Spinal cord (tissue), 9 donors: ENCODE measurements at regions not wholly inside any gene's neighbourhood (a gene's known extent, or its start where the extent isn't known, plus 50 kb on each side); places are given as distances from the start of the nearest gene placed in this dataset.
A peak's percentile ranks its signal among the peaks of the same experiment; 100 is the strongest.

Experiments used
- DNase-seq, 6 donors: peaks; one replicate each; pipeline versions ENCODE4 v3.0.0 to v3.0.0-alpha.2; 2013 to 2015; ENCODE audit warnings: low spot score in 6 of 6, low read depth in 4 of 6
- H3K27ac ChIP-seq: one replicate; pipeline ENCODE4 v1.5.1; 2013; ENCODE audit warnings: low read depth, low read length, control low read depth
- H3K27me3 ChIP-seq: one replicate; pipeline ENCODE4 v1.6.1; 2013; ENCODE audit warnings: low read length; ENCODE audit not compliant: control insufficient read depth, insufficient read depth
- H3K36me3 ChIP-seq: one replicate; pipeline ENCODE4 v1.6.1; 2013; ENCODE audit warnings: low read length; ENCODE audit not compliant: control insufficient read depth, insufficient read depth
- H3K4me1 ChIP-seq: one replicate; pipeline ENCODE4 v1.6.1; 2013; ENCODE audit warnings: low read length; ENCODE audit not compliant: control insufficient read depth, insufficient read depth
- H3K4me3 ChIP-seq: one replicate; pipeline ENCODE4 v1.5.1; 2013; ENCODE audit warnings: low read depth, low read length, control low read depth
- H3K9me3 ChIP-seq: one replicate; pipeline ENCODE4 v1.6.1; 2013; ENCODE audit warnings: low read length; ENCODE audit not compliant: control insufficient read depth, insufficient read depth
- WGBS: methylation state at CpG from one replicate; pipeline ENCODE4 v1.1.5; 2013; ENCODE audit warnings: missing lambda C conversion rate; ENCODE audit not compliant: insufficient coverage; 5-methylcytosine and 5-hydroxymethylcytosine counted together
- donor health status: healthy.

- 92% methylated on average over 2 of the region's 7 CpGs for WGBS
- H3K9me3 ChIP-seq, result no peaks in the 10 kb centered on the region
- H3K4me3 ChIP-seq, result no peak overlapping the region
- H3K36me3 ChIP-seq, result no peaks in the 10 kb centered on the region
- no peak for DNase-seq
- peaks cover 4% of the 10 kb centered on the region for H3K4me1 ChIP-seq
- H3K27me3 ChIP-seq, result no peaks in the 10 kb centered on the region
- no peak overlapping the region for H3K27ac ChIP-seq
These were observed 124.7 kb upstream of the DST start for GRCh38 chr6:56767435-56767834.

DNA sequence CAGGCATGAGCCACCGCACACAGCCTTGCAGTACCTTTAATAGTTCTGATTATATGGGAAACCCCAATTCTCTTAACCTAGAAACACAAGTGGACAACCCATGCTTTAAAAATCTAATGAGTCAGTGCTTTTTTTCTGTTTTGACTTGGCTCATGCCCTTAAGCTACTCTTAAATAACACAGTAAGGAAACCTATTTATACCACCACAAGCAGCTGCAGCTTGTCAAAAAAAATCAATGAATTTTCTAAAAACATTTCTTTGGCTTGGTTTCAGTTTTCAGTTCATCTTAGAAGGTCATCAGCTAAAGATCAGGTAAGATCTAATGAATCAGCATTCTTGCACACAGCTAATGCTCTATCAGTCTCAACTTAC is 124.1 kb upstream of the DST start:
- Histone ChIP-seq H3K27me3 (no peaks in the 10 kb centered on the region), H3K4me3 (no peak overlapping the region), H3K9me3 (no peaks in the 10 kb centered on the region), H3K36me3 (no peaks in the 10 kb centered on the region), H3K4me1 (peaks cover 4% of the 10 kb centered on the region), H3K27ac (no peak overlapping the region)
- WGBS, result no CpG with 5 or more reads among the region's 1 CpG
- DNase-seq, result no peak

- no peak overlapping the region for H3K4me3 ChIP-seq
- H3K36me3 ChIP-seq, result no peaks in the 10 kb centered on the region
- no peak overlapping the region for H3K27ac ChIP-seq
- 94% methylated on average over 11 of the region's 14 CpGs for WGBS
- H3K9me3 ChIP-seq, result no peaks in the 10 kb centered on the region
- no peak for DNase-seq
- H3K27me3 ChIP-seq, result no peaks in the 10 kb centered on the region
- peaks cover 4% of the 10 kb centered on the region for H3K4me1 ChIP-seq
These were observed 123.6 kb upstream of the DST start for GRCh38 chr6:56766139-56766805.

DNA sequence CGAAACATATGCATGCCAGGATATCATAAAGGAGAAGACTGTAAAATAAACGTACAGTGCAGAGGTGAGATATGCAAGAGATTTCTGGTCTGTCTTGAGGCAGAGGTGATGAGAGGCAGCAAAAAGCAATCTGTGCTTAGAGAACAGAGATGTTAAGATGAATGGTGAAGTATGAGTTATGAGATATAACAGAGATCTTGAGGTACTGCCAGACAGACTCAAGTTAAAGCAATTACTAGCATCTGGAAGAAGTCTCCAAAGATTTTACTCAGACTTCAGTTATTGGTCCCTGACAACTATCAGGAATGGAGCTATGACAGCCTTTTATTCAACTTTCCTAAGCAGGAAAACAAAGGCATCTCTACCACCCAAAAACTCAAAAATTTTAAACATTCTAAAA is 122.8 kb upstream of the DST start:
- Histone ChIP-seq H3K36me3 (no peaks in the 10 kb centered on the region), H3K9me3 (no peaks in the 10 kb centered on the region), H3K27me3 (no peaks in the 10 kb centered on the region), H3K27ac (no peak overlapping the region), H3K4me3 (no peak overlapping the region), H3K4me1 (peaks cover 7% of the 10 kb centered on the region)
- no peak for DNase-seq
- WGBS, result 83% methylated on average over 1 of the region's 2 CpGs

DNA sequence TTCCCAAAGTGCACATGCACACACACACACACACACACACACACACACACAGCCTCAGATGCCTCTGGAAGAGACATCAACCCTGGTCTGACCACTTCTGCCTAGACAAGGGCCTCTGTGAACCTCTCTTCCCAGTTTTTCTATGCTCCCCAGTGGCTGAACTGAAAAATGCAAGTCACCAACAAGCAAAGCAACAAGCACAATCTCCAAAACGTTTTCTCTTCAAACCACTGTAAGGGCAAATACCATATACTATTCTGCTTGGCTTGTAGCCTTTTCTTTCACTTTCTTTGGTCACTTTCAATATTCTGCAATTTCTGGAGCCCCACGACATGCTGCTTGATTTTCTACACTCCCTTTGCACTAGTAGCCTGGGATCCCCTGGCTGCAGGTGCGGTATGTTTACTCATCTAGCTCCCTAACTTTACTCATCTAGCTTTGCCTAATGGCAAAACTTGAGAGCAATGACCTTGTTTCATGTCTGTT is 121.4 kb upstream of the DST start:
- peak in 2 of 6 donors; percentile 39 to 42 for DNase-seq
- no peak overlapping the region for H3K27ac ChIP-seq
- WGBS, result 40% methylated on average over 3 of the region's 3 CpGs
- H3K36me3 ChIP-seq, result no peaks in the 10 kb centered on the region
- no peak overlapping the region for H3K4me3 ChIP-seq
- no peaks in the 10 kb centered on the region for H3K27me3 ChIP-seq
- no peaks in the 10 kb centered on the region for H3K9me3 ChIP-seq
- peaks cover 11% of the 10 kb centered on the region for H3K4me1 ChIP-seq

- no peaks in the 10 kb centered on the region for H3K36me3 ChIP-seq
- no peaks in the 10 kb centered on the region for H3K27me3 ChIP-seq
- peaks cover 19% of the 10 kb centered on the region for H3K4me1 ChIP-seq
- no peak for DNase-seq
- H3K9me3 ChIP-seq, result no peaks in the 10 kb centered on the region
- no peak overlapping the region for H3K4me3 ChIP-seq
- H3K27ac ChIP-seq, result no peak overlapping the region
- no CpG with 5 or more reads among the region's 1 CpG for WGBS
These were observed 119.0 kb upstream of the DST start for GRCh38 chr6:56761651-56762050.

DNA sequence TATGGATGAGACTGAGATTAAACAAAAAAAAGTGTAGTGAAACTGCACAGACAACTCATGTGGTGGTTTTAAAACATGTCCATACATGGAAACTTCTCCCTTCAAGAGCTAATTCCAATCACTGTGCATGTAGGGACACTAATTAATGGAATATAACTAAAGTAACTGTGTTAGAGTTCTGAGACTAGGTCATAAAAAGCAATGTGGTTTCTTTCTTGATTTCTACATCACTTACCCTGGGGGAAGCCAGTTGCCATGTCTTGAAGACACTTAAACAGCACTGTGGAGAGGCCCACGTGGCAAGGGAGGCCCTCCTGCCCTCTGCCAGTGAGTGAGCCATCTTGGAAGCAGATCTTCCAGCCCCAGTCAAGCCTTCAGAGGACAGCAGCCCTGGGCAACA is 118.2 kb upstream of the DST start:
- no peaks in the 10 kb centered on the region for H3K9me3 ChIP-seq

DNA sequence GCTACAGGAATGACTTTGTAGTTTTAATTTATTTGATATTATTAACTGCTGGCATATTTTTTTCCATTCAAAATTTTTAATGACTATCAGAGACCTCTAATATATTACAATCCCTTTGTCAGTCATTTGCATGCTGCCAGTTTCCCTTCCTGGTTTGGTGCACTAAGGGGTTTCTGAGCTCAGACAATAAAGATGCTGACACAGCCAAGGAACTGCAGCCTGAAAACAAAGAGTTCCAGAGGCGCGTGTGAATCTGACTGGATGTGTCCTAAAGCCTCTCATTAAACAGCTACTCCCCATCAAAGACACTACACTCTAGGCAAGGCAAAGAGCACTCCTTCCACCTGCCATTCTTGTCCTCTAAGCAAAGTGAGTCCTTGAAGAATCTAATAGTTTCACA is 116.8 kb upstream of the DST start:
- WGBS, result 20% methylated on average over 2 of the region's 2 CpGs

More for the DNA sequence above, 118.2 kb upstream of the DST start:
- Histone ChIP-seq H3K4me1 (peaks cover 22% of the 10 kb centered on the region), H3K27ac (no peak overlapping the region), H3K36me3 (no peaks in the 10 kb centered on the region), H3K4me3 (no peak overlapping the region), H3K27me3 (no peaks in the 10 kb centered on the region)
- WGBS, result 58% methylated on average over 1 of the region's 1 CpG
- DNase-seq, result no peak

GRCh38 chr6:56758553-56758952 is 115.9 kb upstream of the DST start:
- Histone ChIP-seq H3K4me1 (peaks cover 24% of the 10 kb centered on the region), H3K27ac (no peak overlapping the region), H3K9me3 (no peaks in the 10 kb centered on the region), H3K4me3 (no peak overlapping the region), H3K36me3 (no peaks in the 10 kb centered on the region), H3K27me3 (no peaks in the 10 kb centered on the region)
- WGBS, result 100% methylated on average over 2 of the region's 2 CpGs
- DNase-seq, result no peak

More for the DNA sequence above, 116.8 kb upstream of the DST start:
- DNase-seq, result peak in 2 of 6 donors; percentile 51 to 73
- Histone ChIP-seq H3K9me3 (no peaks in the 10 kb centered on the region), H3K4me1 (peaks cover 24% of the 10 kb centered on the region), H3K4me3 (no peak overlapping the region), H3K36me3 (no peaks in the 10 kb centered on the region), H3K27ac (no peak overlapping the region), H3K27me3 (no peaks in the 10 kb centered on the region)

DNA sequence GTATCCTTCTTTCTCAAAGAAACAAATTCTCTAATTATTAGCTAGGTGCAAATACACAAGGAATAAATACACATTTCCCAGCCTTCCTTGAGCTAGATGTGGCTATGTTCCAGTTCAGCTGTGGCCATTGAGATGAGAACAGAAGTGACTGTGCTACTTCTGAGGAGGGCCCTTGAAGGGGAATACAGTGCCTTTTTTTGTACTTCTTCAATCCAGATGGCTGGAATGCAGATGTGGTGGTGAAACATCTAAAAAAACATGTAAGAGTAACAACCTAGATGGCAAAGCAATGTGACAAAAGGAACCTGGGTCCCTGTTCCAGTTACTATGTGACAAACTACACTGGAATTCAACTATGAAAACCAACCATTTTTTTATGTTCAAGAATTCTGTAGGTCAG is 115.4 kb upstream of the DST start:
- Histone ChIP-seq H3K4me1 (peaks cover 24% of the 10 kb centered on the region), H3K4me3 (no peak overlapping the region), H3K27me3 (no peaks in the 10 kb centered on the region), H3K27ac (no peak overlapping the region), H3K36me3 (no peaks in the 10 kb centered on the region), H3K9me3 (no peaks in the 10 kb centered on the region)
- DNase-seq, result peak in 3 of 6 donors; percentile 37 to 53 (median 43)
